ENCODE measurements at regions not wholly inside any gene's neighbourhood (a gene's known extent, or its start where the extent isn't known, plus 50 kb on each side); places are given as distances from the start of the nearest gene placed in this dataset.
"Not testable (repeated sequence)": the region's sequence is repeated elsewhere in the genome, so short reads cannot be mapped to it uniquely, and the experiment has no call there.

- H3K4me3 ChIP-seq (replicated peaks in 1 of 2; ENCODE audit: low read depth in 2 of 2, low read length in 2 of 2), result peak overlapping the region; percentile 23 to 39
- TF ChIP-seq CTCF (IDR thresholded peaks at IDR 0.05; ENCODE audit: low read depth, low read length), result no peak
- peak; percentile 73 to 90 for DNase-seq (ENCODE audit: low read depth in 2 of 2)
These were observed 57.2 kb upstream of the ECHDC3 start for GRCh38 chr10:11684717-11685645.

- DNase-seq (ENCODE audit: low read depth in 2 of 2); H3K4me3 ChIP-seq (replicated peaks in 1 of 2; ENCODE audit: low read depth in 2 of 2, low read length in 2 of 2): not testable (repeated sequence)
These were observed 57.9 kb upstream of the ECHDC3 start for GRCh38 chr10:11684341-11684716.

- no peak for TF ChIP-seq CTCF (IDR thresholded peaks at IDR 0.05; ENCODE audit: low read depth, low read length)
- H3K4me3 ChIP-seq (replicated peaks in 1 of 2; ENCODE audit: low read depth in 2 of 2, low read length in 2 of 2), result no peak overlapping the region
- DNase-seq (ENCODE audit: low read depth in 2 of 2), result no peak
These were observed 58.5 kb upstream of the ECHDC3 start for GRCh38 chr10:11683529-11684320.

- DNase-seq (ENCODE audit: low read depth in 2 of 2), result no peak
- no peak for TF ChIP-seq CTCF (IDR thresholded peaks at IDR 0.05; ENCODE audit: low read depth, low read length)
- H3K4me3 ChIP-seq (replicated peaks in 1 of 2; ENCODE audit: low read depth in 2 of 2, low read length in 2 of 2), result no peak overlapping the region
These were observed 59.3 kb upstream of the ECHDC3 start for GRCh38 chr10:11682851-11683250.

- DNase-seq (ENCODE audit: low read depth in 2 of 2), result no peak
- H3K4me3 ChIP-seq (replicated peaks in 1 of 2; ENCODE audit: low read depth in 2 of 2, low read length in 2 of 2), result no peak overlapping the region
- no peak for TF ChIP-seq CTCF (IDR thresholded peaks at IDR 0.05; ENCODE audit: low read depth, low read length)
These were observed 59.9 kb upstream of the ECHDC3 start for GRCh38 chr10:11682267-11682683.

GRCh38 chr10:11680496-11680895 lies 61.7 kb upstream of the ECHDC3 start:
- TF ChIP-seq CTCF (IDR thresholded peaks at IDR 0.05; ENCODE audit: low read depth, low read length), result no peak
- no peak for DNase-seq (ENCODE audit: low read depth in 2 of 2)
- H3K4me3 ChIP-seq (replicated peaks in 1 of 2; ENCODE audit: low read depth in 2 of 2, low read length in 2 of 2), result no peak overlapping the region

- TF ChIP-seq CTCF (IDR thresholded peaks at IDR 0.05; ENCODE audit: low read depth, low read length), result no peak
- no peak overlapping the region for H3K4me3 ChIP-seq (replicated peaks in 1 of 2; ENCODE audit: low read depth in 2 of 2, low read length in 2 of 2)
- no peak for DNase-seq (ENCODE audit: low read depth in 2 of 2)
These were observed 62.2 kb upstream of the ECHDC3 start for GRCh38 chr10:11679946-11680345.
